Liver (tissue), 9 donors: ENCODE measurements at regions not wholly inside any gene's neighbourhood (a gene's known extent, or its start where the extent isn't known, plus 50 kb on each side); places are given as distances from the start of the nearest gene placed in this dataset. TPM values are rescaled to one million over a fixed set of nuclear protein-coding genes. Genes with fewer than 3 reads are reported as not detected.

ENCODE experiments used
- DNase-seq: peaks from one replicate; pipeline ENCODE4 v3.0.0-alpha.2; 2017; ENCODE audit warnings: low spot score
- H3K27ac ChIP-seq, 2 donors: one replicate each; pipeline ENCODE4 v1.7.0; 2013; ENCODE audit warnings: inconsistent platforms in 2 of 2, low read length in 2 of 2, control low read depth in 1 of 2, low read depth in 1 of 2, mild to moderate bottlenecking in 1 of 2
- H3K27me3 ChIP-seq, 4 donors: one replicate each; pipeline versions ENCODE4 v1.6.1 to v1.7.0; 2013; ENCODE audit warnings: low read length in 3 of 4, inconsistent platforms in 1 of 4, mild to moderate bottlenecking in 1 of 4, moderate library complexity in 1 of 4; ENCODE audit not compliant: control insufficient read depth in 4 of 4, insufficient read depth in 4 of 4
- H3K36me3 ChIP-seq, 4 donors: one replicate each; pipeline versions ENCODE4 v1.6.1 to v1.7.0; 2013; ENCODE audit warnings: low read length in 3 of 4, mild to moderate bottlenecking in 3 of 4, low read depth in 1 of 4, moderate library complexity in 1 of 4; ENCODE audit not compliant: control insufficient read depth in 4 of 4, insufficient read depth in 3 of 4
- H3K4me1 ChIP-seq, 4 donors: one replicate each; pipeline versions ENCODE4 v1.6.1 to v1.7.0; 2013; ENCODE audit warnings: low read length in 3 of 4, mild to moderate bottlenecking in 3 of 4, moderate library complexity in 1 of 4; ENCODE audit not compliant: control insufficient read depth in 4 of 4, insufficient read depth in 4 of 4
- H3K4me3 ChIP-seq, 3 donors: one replicate each; pipeline versions ENCODE4 v1.6.1 to v1.7.0; 2013; ENCODE audit warnings: low read length in 3 of 3, control low read depth in 1 of 3, low read depth in 1 of 3, mild to moderate bottlenecking in 1 of 3
- H3K9ac ChIP-seq, 2 donors: one replicate each; pipeline ENCODE4 v1.7.0; 2013; ENCODE audit warnings: low read length in 2 of 2, mild to moderate bottlenecking in 2 of 2, moderate library complexity in 2 of 2, control low read depth in 1 of 2, low read depth in 1 of 2
- H3K9me3 ChIP-seq, 4 donors: one replicate each; pipeline versions ENCODE4 v1.6.1 to v1.7.0; 2013; ENCODE audit warnings: low read length in 3 of 4; ENCODE audit not compliant: control insufficient read depth in 4 of 4
- EGR1 ChIP-seq, 2 donors: IDR thresholded peaks; 2 replicates each; pipeline ENCODE4 v1.6.1; 2016 to 2018; ENCODE audit warnings: antibody characterized with exemption in 2 of 2, low read depth in 2 of 2
- FOXA1 ChIP-seq: IDR thresholded peaks from 2 replicates; pipeline ENCODE4 v1.6.1; 2016; ENCODE audit warnings: antibody characterized with exemption
- FOXA2 ChIP-seq: IDR thresholded peaks from 2 replicates; pipeline ENCODE4 v1.6.1; 2016; ENCODE audit warnings: antibody characterized with exemption
- HNF4A ChIP-seq, 2 donors: conservative IDR thresholded peaks; 2 replicates each; pipeline ENCODE4 v1.6.1; 2016; ENCODE audit warnings: antibody characterized with exemption in 2 of 2, mild to moderate bottlenecking in 2 of 2
- JUND ChIP-seq, 2 donors: IDR thresholded peaks; 2 replicates each; pipeline ENCODE4 v1.6.1; 2016; ENCODE audit warnings: antibody characterized with exemption in 2 of 2
- NR2F2 ChIP-seq: IDR thresholded peaks from 2 replicates; pipeline ENCODE4 v1.6.1; 2016; ENCODE audit warnings: antibody characterized with exemption
- RXRA ChIP-seq, 2 donors: IDR thresholded peaks; 2 replicates each; pipeline ENCODE4 v1.6.1; 2017 to 2018; ENCODE audit warnings: antibody characterized with exemption in 2 of 2, mild to moderate bottlenecking in 1 of 2
- SP1 ChIP-seq: IDR thresholded peaks from 2 replicates; pipeline ENCODE4 v1.6.1; 2018; ENCODE audit warnings: antibody characterized with exemption, mild to moderate bottlenecking
- TAF1 ChIP-seq: conservative IDR thresholded peaks from 2 replicates; pipeline ENCODE4 v1.6.1; 2016; ENCODE audit warnings: antibody characterized with exemption, mild to moderate bottlenecking
- whole genome bisulfite sequencing: extraction: QIAGEN DNeasy Blood & Tissue Kit; methylation state at CpG from one replicate; pipeline ENCODE4 v1.1.7; 2013; 5-methylcytosine and 5-hydroxymethylcytosine counted together
- small RNA-seq: library from RNA; depleted of rRNA; stranded (forward); fragments of <200 nt; gene quantifications from one replicate; pipeline ENCODE3, GENCODE V24; 2014
- TF ChIP-seq, protein P1 (sequence below): IDR thresholded peaks from 2 replicates; pipeline ENCODE4 v1.6.1; 2016; ENCODE audit warnings: antibody characterized with exemption
- TF ChIP-seq, protein P2 (sequence below): IDR thresholded peaks from 2 replicates; pipeline ENCODE4 v1.6.1; 2016; ENCODE audit warnings: antibody characterized with exemption, mild to moderate bottlenecking
- TF ChIP-seq, protein P3 (sequence below): fragments of 150-350 bp; IDR thresholded peaks from 2 replicates; pipeline ENCODE4 v1.5.1; 2017; ENCODE audit warnings: improper control_type of control experiment, low read depth, low read length; ENCODE audit not compliant: missing input control
- donor health status: healthy.
- donor health status: healthy.
- donor health status: healthy.
- donor health status: healthy.
- donor health status: healthy.

DNA sequence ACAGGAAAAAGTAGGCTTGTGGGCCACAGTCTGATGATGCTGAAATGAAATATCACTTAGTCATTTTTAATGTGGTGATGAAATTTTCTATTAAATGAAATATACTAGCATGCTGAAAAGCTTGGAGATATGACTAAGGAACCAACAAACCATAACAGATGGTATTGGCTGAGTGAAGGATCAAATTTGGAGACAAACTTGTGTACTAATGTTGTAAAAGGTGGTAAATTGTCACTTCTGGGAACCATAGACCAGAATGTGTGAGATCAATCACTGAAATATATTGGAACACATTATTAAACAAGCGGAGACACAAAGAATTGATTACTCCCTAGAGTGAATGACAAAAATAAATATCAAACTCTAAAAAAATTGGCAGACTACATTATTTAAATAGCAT, 232.4 kb downstream of the DOK5 start:
- no peaks in the 10 kb centered on the region for H3K9me3 ChIP-seq
- WGBS, result 90% methylated on average over 1 of the region's 1 CpG
- TF ChIP-seq JUND (IDR thresholded peaks at IDR 0.05), result no peak
- H3K27ac ChIP-seq, result no peak overlapping the region
- DNase-seq, result no peak
- no peak overlapping the region for H3K4me3 ChIP-seq
- no peaks in the 10 kb centered on the region for H3K36me3 ChIP-seq
- H3K4me1 ChIP-seq, result no peaks in the 10 kb centered on the region
- H3K27me3 ChIP-seq, result peaks cover 0 to 14% (median 0%) of the 10 kb centered on the region in 4 donors
- no peak overlapping the region for H3K9ac ChIP-seq

DNA sequence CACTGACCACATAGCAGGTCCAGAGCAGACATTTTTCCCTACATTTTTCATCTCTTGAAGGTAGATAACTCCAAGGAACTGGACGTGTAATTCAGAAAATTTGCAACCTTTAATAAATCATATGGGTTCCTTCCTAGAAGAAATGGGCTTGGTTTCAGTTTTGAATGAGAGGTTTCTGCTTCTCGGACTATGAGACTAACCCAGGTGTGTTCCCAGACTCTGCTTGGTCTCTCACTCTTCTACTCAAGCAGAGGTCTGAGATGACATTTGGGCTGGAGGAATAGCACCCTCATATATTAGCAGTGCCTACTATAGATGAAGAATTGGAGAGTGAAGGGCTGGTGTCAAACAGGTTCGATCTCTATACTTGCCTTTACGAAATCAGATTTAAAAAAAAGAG, 231.2 kb downstream of the DOK5 start:
- H3K27ac ChIP-seq, result no peak overlapping the region
- no peaks in the 10 kb centered on the region for H3K36me3 ChIP-seq
- H3K9me3 ChIP-seq, result no peaks in the 10 kb centered on the region
- TF ChIP-seq NR2F2 (no peak), HNF4A (conservative IDR thresholded peaks at IDR 0.05) (no peak), EGR1 (IDR thresholded peaks at IDR 0.05; ENCODE audit: low read depth in 2 of 2) (no peak)
- TF ChIP-seq, protein P1, sequence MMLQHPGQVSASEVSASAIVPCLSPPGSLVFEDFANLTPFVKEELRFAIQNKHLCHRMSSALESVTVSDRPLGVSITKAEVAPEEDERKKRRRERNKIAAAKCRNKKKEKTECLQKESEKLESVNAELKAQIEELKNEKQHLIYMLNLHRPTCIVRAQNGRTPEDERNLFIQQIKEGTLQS, result no peak
- no peak overlapping the region for H3K4me3 ChIP-seq
- H3K27me3 ChIP-seq, result peaks cover 0 to 9% (median 0%) of the 10 kb centered on the region in 4 donors
- no peaks in the 10 kb centered on the region for H3K4me1 ChIP-seq
- DNase-seq, result no peak
- 55% methylated on average over 4 of the region's 4 CpGs for WGBS
- no peak overlapping the region for H3K9ac ChIP-seq

DNA sequence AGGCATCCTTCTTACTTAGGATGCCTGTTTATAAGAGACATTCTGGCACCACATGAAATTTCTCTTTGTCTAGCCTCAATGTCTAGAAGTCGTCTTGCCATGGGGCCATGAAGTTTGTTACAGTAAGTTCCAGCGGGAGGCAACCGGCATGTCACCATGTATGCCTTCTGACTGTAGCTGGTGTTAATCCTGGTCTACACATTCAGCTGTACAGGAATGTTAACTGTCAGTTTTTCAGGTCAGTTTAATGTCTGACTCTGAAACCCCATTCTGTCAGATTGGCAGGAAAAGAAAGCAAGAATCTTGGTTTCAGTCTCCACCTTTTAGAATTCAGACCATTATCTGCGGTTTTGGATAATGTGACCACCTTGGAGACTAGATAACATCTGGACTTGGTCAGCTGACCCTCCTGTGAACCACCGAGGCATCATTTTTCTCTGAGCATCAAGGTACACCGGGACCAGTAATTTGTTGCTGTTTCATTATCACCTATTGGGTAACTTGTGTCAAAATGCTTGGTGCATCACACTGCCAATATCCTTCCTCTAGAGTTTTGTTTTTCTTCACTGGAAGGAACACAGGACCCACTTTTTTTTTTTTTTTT, 228.7 kb downstream of the DOK5 start:
- 80% methylated on average over 6 of the region's 6 CpGs for WGBS

More for the DNA sequence above, 228.7 kb downstream of the DOK5 start:
- DNase-seq, result no peak
- Histone ChIP-seq H3K27me3 (peaks cover 0 to 8% (median 0%) of the 10 kb centered on the region in 4 donors), H3K9ac (no peak overlapping the region), H3K4me3 (no peak overlapping the region), H3K36me3 (no peaks in the 10 kb centered on the region), H3K4me1 (no peaks in the 10 kb centered on the region), H3K27ac (no peak overlapping the region), H3K9me3 (no peaks in the 10 kb centered on the region)
- no peak for TF ChIP-seq SP1
- TF ChIP-seq HNF4A (conservative IDR thresholded peaks at IDR 0.05), result no peak
- no peak for TF ChIP-seq JUND (IDR thresholded peaks at IDR 0.05)
- no peak for TF ChIP-seq EGR1 (IDR thresholded peaks at IDR 0.05; ENCODE audit: low read depth in 2 of 2)
- TF ChIP-seq, protein P2, sequence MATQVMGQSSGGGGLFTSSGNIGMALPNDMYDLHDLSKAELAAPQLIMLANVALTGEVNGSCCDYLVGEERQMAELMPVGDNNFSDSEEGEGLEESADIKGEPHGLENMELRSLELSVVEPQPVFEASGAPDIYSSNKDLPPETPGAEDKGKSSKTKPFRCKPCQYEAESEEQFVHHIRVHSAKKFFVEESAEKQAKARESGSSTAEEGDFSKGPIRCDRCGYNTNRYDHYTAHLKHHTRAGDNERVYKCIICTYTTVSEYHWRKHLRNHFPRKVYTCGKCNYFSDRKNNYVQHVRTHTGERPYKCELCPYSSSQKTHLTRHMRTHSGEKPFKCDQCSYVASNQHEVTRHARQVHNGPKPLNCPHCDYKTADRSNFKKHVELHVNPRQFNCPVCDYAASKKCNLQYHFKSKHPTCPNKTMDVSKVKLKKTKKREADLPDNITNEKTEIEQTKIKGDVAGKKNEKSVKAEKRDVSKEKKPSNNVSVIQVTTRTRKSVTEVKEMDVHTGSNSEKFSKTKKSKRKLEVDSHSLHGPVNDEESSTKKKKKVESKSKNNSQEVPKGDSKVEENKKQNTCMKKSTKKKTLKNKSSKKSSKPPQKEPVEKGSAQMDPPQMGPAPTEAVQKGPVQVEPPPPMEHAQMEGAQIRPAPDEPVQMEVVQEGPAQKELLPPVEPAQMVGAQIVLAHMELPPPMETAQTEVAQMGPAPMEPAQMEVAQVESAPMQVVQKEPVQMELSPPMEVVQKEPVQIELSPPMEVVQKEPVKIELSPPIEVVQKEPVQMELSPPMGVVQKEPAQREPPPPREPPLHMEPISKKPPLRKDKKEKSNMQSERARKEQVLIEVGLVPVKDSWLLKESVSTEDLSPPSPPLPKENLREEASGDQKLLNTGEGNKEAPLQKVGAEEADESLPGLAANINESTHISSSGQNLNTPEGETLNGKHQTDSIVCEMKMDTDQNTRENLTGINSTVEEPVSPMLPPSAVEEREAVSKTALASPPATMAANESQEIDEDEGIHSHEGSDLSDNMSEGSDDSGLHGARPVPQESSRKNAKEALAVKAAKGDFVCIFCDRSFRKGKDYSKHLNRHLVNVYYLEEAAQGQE, result no peak
- TF ChIP-seq, protein P3, sequence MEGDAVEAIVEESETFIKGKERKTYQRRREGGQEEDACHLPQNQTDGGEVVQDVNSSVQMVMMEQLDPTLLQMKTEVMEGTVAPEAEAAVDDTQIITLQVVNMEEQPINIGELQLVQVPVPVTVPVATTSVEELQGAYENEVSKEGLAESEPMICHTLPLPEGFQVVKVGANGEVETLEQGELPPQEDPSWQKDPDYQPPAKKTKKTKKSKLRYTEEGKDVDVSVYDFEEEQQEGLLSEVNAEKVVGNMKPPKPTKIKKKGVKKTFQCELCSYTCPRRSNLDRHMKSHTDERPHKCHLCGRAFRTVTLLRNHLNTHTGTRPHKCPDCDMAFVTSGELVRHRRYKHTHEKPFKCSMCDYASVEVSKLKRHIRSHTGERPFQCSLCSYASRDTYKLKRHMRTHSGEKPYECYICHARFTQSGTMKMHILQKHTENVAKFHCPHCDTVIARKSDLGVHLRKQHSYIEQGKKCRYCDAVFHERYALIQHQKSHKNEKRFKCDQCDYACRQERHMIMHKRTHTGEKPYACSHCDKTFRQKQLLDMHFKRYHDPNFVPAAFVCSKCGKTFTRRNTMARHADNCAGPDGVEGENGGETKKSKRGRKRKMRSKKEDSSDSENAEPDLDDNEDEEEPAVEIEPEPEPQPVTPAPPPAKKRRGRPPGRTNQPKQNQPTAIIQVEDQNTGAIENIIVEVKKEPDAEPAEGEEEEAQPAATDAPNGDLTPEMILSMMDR, result no peak
- TF ChIP-seq TAF1, result no peak
- TF ChIP-seq NR2F2, result no peak
- TF ChIP-seq FOXA2, result no peak
- no peak for TF ChIP-seq FOXA1
- TF ChIP-seq RXRA (IDR thresholded peaks at IDR 0.05), result no peak

Small RNAs in the stretch of these regions (small RNA-seq; reads per million reads assigned to genes)
- gene RNU4ATAC7P, result not detected
